IMR-90 (cell line): ENCODE measurements at regions not wholly inside any gene's neighbourhood (a gene's known extent, or its start where the extent isn't known, plus 50 kb on each side); places are given as distances from the start of the nearest gene placed in this dataset.

Source experiments
- ATAC-seq: fragments of 200-7000 bp; cut with Tn5 transposase; 2 replicates; pipeline ENCODE4 v1.9.1; 2020; ENCODE audit warnings: low read depth, mild to moderate bottlenecking, moderate library complexity
- BruUV-seq: library from RNA; stranded (reverse); fragments of 400-500 nt; replicated peaks from 2 replicates; lab custom pipeline; 2021; lab: Mats Ljungman, UMichigan
- CTCF ChIA-PET: fragments of 300-600 bp; formaldehyde crosslinking; extraction: SDS; loops from one replicate; lab custom pipeline; 2021; ENCODE audit warnings: antibody characterized with exemption; lab: Yijun Ruan, JAX
- POLR2A ChIA-PET: fragments of 300-600 bp; sonication (Branson Sonifier 250); formaldehyde crosslinking; loops from one replicate; lab custom pipeline; 2022; ENCODE audit warnings: antibody characterized with exemption; ENCODE audit not compliant: unreplicated experiment; lab: Charles Lee
- DNase-seq: peaks from one replicate; pipeline ENCODE4 v3.0.0; 2013
- H2AFZ ChIP-seq: replicated peaks from 2 replicates; pipeline ENCODE3; 2013; ENCODE audit warnings: low read length, mild to moderate bottlenecking; ENCODE audit not compliant: poor library complexity
- H2AK5ac ChIP-seq: 2 replicates; pipeline ENCODE4 v1.6.1; 2013; ENCODE audit warnings: low read depth, low read length, inconsistent platforms
- H2AK9ac ChIP-seq: replicated peaks from 2 replicates; pipeline ENCODE3; 2013; ENCODE audit warnings: mild to moderate bottlenecking, low read depth, low read length, moderate library complexity; ENCODE audit not compliant: poor library complexity
- H2BK120ac ChIP-seq: 2 replicates; pipeline ENCODE4 v1.6.1; 2013; ENCODE audit warnings: low read depth, low read length, inconsistent platforms
- H2BK15ac ChIP-seq: 3 replicates; pipeline ENCODE4 v1.6.1; 2013; ENCODE audit warnings: low read depth, low read length, inconsistent platforms
- H2BK20ac ChIP-seq: 2 replicates; pipeline ENCODE4 v1.6.1; 2013; ENCODE audit warnings: low read depth, mild to moderate bottlenecking, inconsistent platforms, low read length, moderate library complexity
- H2BK5ac ChIP-seq: 2 replicates; pipeline ENCODE4 v1.6.1; 2013; ENCODE audit warnings: mild to moderate bottlenecking, low read depth, low read length, inconsistent platforms; ENCODE audit not compliant: poor library complexity, severe bottlenecking
- H3K14ac ChIP-seq: replicated peaks from 2 replicates; pipeline ENCODE4 v1.6.1; 2013; ENCODE audit warnings: low read depth, low read length, inconsistent platforms
- H3K18ac ChIP-seq: 2 replicates; pipeline ENCODE4 v1.6.1; 2013; ENCODE audit warnings: low read depth, low read length, control low read depth
- H3K23ac ChIP-seq: 2 replicates; pipeline ENCODE4 v1.6.1; 2013; ENCODE audit warnings: low read depth, low read length, inconsistent platforms
- H3K27ac ChIP-seq: 2 replicates; pipeline ENCODE4 v1.5.1; 2013; ENCODE audit warnings: mild to moderate bottlenecking, control low read depth, low read length; ENCODE audit not compliant: insufficient read depth
- H3K27me3 ChIP-seq: 2 replicates; pipeline ENCODE4 v1.6.1; 2013; ENCODE audit warnings: low read length; ENCODE audit not compliant: control insufficient read depth, insufficient read depth
- H3K36me3 ChIP-seq: 2 replicates; pipeline ENCODE4 v1.6.1; 2013; ENCODE audit warnings: low read length, mixed read lengths; ENCODE audit not compliant: control insufficient read depth, insufficient read depth
- H3K4ac ChIP-seq: 2 replicates; pipeline ENCODE4 v1.6.1; 2013; ENCODE audit warnings: low read depth, low read length, inconsistent platforms
- H3K4me1 ChIP-seq: 2 replicates; pipeline ENCODE4 v1.6.1; 2013; ENCODE audit warnings: low read length, mixed read lengths; ENCODE audit not compliant: control insufficient read depth, insufficient read depth
- H3K4me2 ChIP-seq: 2 replicates; pipeline ENCODE4 v1.6.1; 2013; ENCODE audit warnings: low read depth, mild to moderate bottlenecking, control low read depth, low read length, moderate library complexity
- H3K4me3 ChIP-seq: 2 replicates; pipeline ENCODE4 v1.5.1; 2013; ENCODE audit warnings: low read depth, mild to moderate bottlenecking, control low read depth, low read length, moderate library complexity; ENCODE audit not compliant: insufficient read depth
- H3K56ac ChIP-seq: 2 replicates; pipeline ENCODE4 v1.6.1; 2013; ENCODE audit warnings: low read length, inconsistent platforms; ENCODE audit not compliant: insufficient read depth; ENCODE audit errors: extremely low read depth
- H3K79me1 ChIP-seq, 2 experiments: 2 replicates each; pipeline ENCODE4 v1.6.1; 2013; ENCODE audit warnings: low read length in 2 of 2, inconsistent platforms in 1 of 2, low read depth in 1 of 2
- H3K9ac ChIP-seq: 2 replicates; pipeline ENCODE4 v1.6.1; 2013; ENCODE audit warnings: low read depth, low read length, control low read depth
- H3K9me1 ChIP-seq: 2 replicates; pipeline ENCODE4 v1.6.1; 2013; ENCODE audit warnings: low read length, inconsistent platforms; ENCODE audit not compliant: insufficient read depth
- H3K9me3 ChIP-seq: 2 replicates; pipeline ENCODE4 v1.6.1; 2013; ENCODE audit warnings: low read length; ENCODE audit not compliant: control insufficient read depth, insufficient read depth
- H4K20me1 ChIP-seq: 2 replicates; pipeline ENCODE4 v1.6.1; 2013; ENCODE audit warnings: low read length, inconsistent platforms; ENCODE audit not compliant: insufficient read depth
- H4K5ac ChIP-seq: 2 replicates; pipeline ENCODE4 v1.6.1; 2013; ENCODE audit warnings: mild to moderate bottlenecking, low read depth, low read length, control low read depth
- H4K8ac ChIP-seq, 2 experiments: 2 replicates each; pipeline ENCODE4 v1.6.1; 2013; ENCODE audit warnings: low read depth in 2 of 2, low read length in 2 of 2, control low read depth in 1 of 2, inconsistent platforms in 1 of 2
- H4K91ac ChIP-seq: 2 replicates; pipeline ENCODE4 v1.6.1; 2013; ENCODE audit warnings: low read depth, low read length, inconsistent platforms; ENCODE audit not compliant: insufficient read depth
- BHLHE40 ChIP-seq: fragments of 150-350 bp; IDR thresholded peaks from 2 replicates; pipeline ENCODE4 v1.6.1; 2016; ENCODE audit warnings: mild to moderate bottlenecking, low read depth, low read length
- CEBPB ChIP-seq: IDR thresholded peaks from 2 replicates; pipeline ENCODE4 v1.6.1; 2012; ENCODE audit warnings: low read depth, low read length, improper control_type of control experiment
- CHD1 ChIP-seq: IDR thresholded peaks from 2 replicates; pipeline ENCODE4 v1.6.1; 2012; ENCODE audit warnings: low read depth, low read length, improper control_type of control experiment
- FOS ChIP-seq: fragments of 150-350 bp; IDR thresholded peaks from 2 replicates; pipeline ENCODE4 v1.6.1; 2016; ENCODE audit warnings: low read depth, low read length
- MAFK ChIP-seq: IDR thresholded peaks from 2 replicates; pipeline ENCODE4 v1.6.1; 2012; ENCODE audit warnings: low read depth, low read length, improper control_type of control experiment
- MAZ ChIP-seq: IDR thresholded peaks from 2 replicates; pipeline ENCODE4 v1.6.1; 2012; ENCODE audit warnings: low read depth, mild to moderate bottlenecking, low read length, improper control_type of control experiment, moderate library complexity, borderline replicate concordance
- MXI1 ChIP-seq: IDR thresholded peaks from 2 replicates; pipeline ENCODE4 v1.6.1; 2012; ENCODE audit warnings: low read depth, mild to moderate bottlenecking, low read length, moderate library complexity, borderline replicate concordance
- NFE2L2 ChIP-seq: fragments of 150-350 bp; IDR thresholded peaks from 2 replicates; pipeline ENCODE4 v1.6.1; 2016; ENCODE audit warnings: low read depth, mild to moderate bottlenecking, low read length
- POLR2A ChIP-seq: IDR thresholded peaks from 2 replicates; pipeline ENCODE4 v1.6.1; 2012; ENCODE audit warnings: mild to moderate bottlenecking, low read depth, low read length
- RAD21 ChIP-seq: IDR thresholded peaks from 2 replicates; pipeline ENCODE4 v1.6.1; 2012; ENCODE audit warnings: low read length, improper control_type of control experiment
- RCOR1 ChIP-seq: IDR thresholded peaks from 2 replicates; pipeline ENCODE4 v1.6.1; 2012; ENCODE audit warnings: mild to moderate bottlenecking, low read length, improper control_type of control experiment; ENCODE audit not compliant: insufficient replicate concordance
- RFX5 ChIP-seq: IDR thresholded peaks from 2 replicates; pipeline ENCODE4 v1.8.0; 2012; ENCODE audit warnings: low read depth, mild to moderate bottlenecking, low read length, moderate library complexity
- SMC3 ChIP-seq: fragments of 150-350 bp; IDR thresholded peaks from 2 replicates; pipeline ENCODE4 v1.6.1; 2016; ENCODE audit warnings: low read depth, mild to moderate bottlenecking, antibody characterized with exemption, low read length, moderate library complexity
- WGBS, 2 experiments: methylation state at CpG; one replicate each; pipeline versions ENCODE4 v1.1.5 to v1.1.7; 2013; ENCODE audit warnings: missing lambda C conversion rate in 2 of 2; ENCODE audit not compliant: insufficient read length in 1 of 2; ENCODE audit errors: extremely low coverage in 2 of 2; 5-methylcytosine and 5-hydroxymethylcytosine counted together
- dilution Hi-C: fragments of 300-500 bp; cut with HindIII; formaldehyde crosslinking; loops from one replicate; pipeline ENCODE4 v1.14.3; 2018; ENCODE audit warnings: low sequenced_read_pairs; ENCODE audit not compliant: unreplicated experiment
- in situ Hi-C: fragments of 300-500 bp; cut with MboI; formaldehyde crosslinking; loops from 3 replicates; pipeline ENCODE4 v1.14.3; 2019; ENCODE audit warnings: low sequenced_read_pairs, inconsistent platforms, mixed read lengths
- intact Hi-C: fragments of 100-400 bp; cut with micrococcal nuclease; formaldehyde crosslinking; loops from 2 replicates; pipeline ENCODE4 v1.10.0; 2022
- TF ChIP-seq, protein P1 (sequence below): fragments of 150-350 bp; IDR thresholded peaks from 2 replicates; pipeline ENCODE4 v1.6.1; 2017; ENCODE audit warnings: mild to moderate bottlenecking, antibody characterized with exemption, low read length, low read depth
- TF ChIP-seq, protein P2 (sequence below): fragments of 150-350 bp; IDR thresholded peaks from 2 replicates; pipeline ENCODE4 v1.6.1; 2016; ENCODE audit warnings: low read depth, mild to moderate bottlenecking, low read length, moderate library complexity, borderline replicate concordance
- TF ChIP-seq, protein P3 (sequence below): conservative IDR thresholded peaks from 2 replicates; pipeline ENCODE4 v1.5.1; 2012; ENCODE audit warnings: mild to moderate bottlenecking, low read depth, low read length, improper control_type of control experiment

DNA sequence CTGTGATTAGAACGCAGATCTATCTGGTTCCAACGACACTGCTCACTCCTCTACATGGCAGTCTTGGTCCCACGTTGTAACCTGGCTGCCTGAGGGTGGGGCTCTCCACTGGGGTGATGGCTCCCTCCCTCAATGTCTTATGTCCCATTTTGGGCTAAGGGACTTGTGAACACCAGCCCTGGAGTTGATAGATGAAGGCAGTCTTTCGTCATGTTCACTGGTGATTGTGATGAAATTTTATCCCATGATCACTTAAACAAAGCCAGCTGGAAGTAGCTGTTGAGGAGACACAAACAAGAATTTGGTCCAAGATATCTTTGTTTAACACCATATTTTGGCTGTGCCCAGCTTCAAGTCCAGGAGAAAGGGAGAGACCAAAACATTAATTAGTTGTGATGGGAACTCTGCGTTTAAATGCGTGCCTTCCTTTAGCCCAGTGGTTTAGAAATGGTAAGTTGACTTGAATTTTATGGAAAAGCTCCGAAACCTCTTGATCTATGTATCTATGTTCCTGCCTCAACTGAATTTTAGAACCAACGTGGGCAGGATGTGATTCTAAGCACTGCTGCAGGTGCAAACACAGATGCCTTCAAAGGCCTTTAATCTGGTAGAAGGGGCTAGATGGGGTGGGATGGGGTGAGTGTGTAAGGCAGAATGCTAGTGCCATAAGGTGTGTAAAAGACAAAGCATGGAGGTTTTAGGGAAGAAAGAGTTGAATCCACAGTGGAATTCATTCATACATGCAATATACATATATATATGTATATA lies 186.8 kb upstream of the IRX3 start:
- ChIA-PET CTCF (no interaction called here), POLR2A (no interaction called here)
- H4K5ac ChIP-seq, result no peak overlapping the region
- ATAC-seq, result no peak
- no peak overlapping the region for H2AK9ac ChIP-seq
- H3K4ac ChIP-seq, result no peak overlapping the region
- BruUV-seq, result no TSS peak
- H3K23ac ChIP-seq, result no peak overlapping the region
- H4K91ac ChIP-seq, result no peak overlapping the region
- H2BK20ac ChIP-seq, result no peak overlapping the region
- H3K56ac ChIP-seq, result no peak overlapping the region
- no peak overlapping the region for H3K27ac ChIP-seq
- in situ Hi-C loops (no loop called here), dilution Hi-C loops (no loop called here), intact Hi-C loops (no loop called here)
- no peak overlapping the region for H2BK5ac ChIP-seq
- DNase-seq, result no peak
- WGBS, 2 experiments, result no CpG with 5 or more reads among the region's 8 CpGs
- H2BK15ac ChIP-seq, result no peak overlapping the region
- H2AFZ ChIP-seq, result no peak overlapping the region
- no peak overlapping the region for H3K4me3 ChIP-seq
- no peak overlapping the region for H3K14ac ChIP-seq
- no peaks in the 10 kb centered on the region for H3K36me3 ChIP-seq
- H4K8ac ChIP-seq, result no peak overlapping the region
- no peak overlapping the region for H2BK120ac ChIP-seq
- no peak overlapping the region for H2AK5ac ChIP-seq
- no peaks in the 10 kb centered on the region for H4K20me1 ChIP-seq
- no peaks in the 10 kb centered on the region for H3K9me3 ChIP-seq
- H3K18ac ChIP-seq, result no peak overlapping the region
- H3K9me1 ChIP-seq, result no peaks in the 10 kb centered on the region
- H3K4me2 ChIP-seq, result no peak overlapping the region
- H3K4me1 ChIP-seq, result no peaks in the 10 kb centered on the region
- no peaks in the 10 kb centered on the region for H3K27me3 ChIP-seq
- TF ChIP-seq CEBPB, result no peak
- TF ChIP-seq MXI1, result no peak
- TF ChIP-seq CHD1, result no peak
- TF ChIP-seq RAD21, result no peak
- TF ChIP-seq, protein P1, sequence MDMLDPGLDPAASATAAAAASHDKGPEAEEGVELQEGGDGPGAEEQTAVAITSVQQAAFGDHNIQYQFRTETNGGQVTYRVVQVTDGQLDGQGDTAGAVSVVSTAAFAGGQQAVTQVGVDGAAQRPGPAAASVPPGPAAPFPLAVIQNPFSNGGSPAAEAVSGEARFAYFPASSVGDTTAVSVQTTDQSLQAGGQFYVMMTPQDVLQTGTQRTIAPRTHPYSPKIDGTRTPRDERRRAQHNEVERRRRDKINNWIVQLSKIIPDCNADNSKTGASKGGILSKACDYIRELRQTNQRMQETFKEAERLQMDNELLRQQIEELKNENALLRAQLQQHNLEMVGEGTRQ, result no peak
- TF ChIP-seq FOS, result no peak
- no peak for TF ChIP-seq MAZ
- no peak for TF ChIP-seq NFE2L2
- no peak for TF ChIP-seq BHLHE40
- TF ChIP-seq POLR2A, result no peak
- no peak for TF ChIP-seq RCOR1
- TF ChIP-seq, protein P2, sequence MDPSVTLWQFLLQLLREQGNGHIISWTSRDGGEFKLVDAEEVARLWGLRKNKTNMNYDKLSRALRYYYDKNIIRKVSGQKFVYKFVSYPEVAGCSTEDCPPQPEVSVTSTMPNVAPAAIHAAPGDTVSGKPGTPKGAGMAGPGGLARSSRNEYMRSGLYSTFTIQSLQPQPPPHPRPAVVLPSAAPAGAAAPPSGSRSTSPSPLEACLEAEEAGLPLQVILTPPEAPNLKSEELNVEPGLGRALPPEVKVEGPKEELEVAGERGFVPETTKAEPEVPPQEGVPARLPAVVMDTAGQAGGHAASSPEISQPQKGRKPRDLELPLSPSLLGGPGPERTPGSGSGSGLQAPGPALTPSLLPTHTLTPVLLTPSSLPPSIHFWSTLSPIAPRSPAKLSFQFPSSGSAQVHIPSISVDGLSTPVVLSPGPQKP, result no peak
- TF ChIP-seq, protein P3, sequence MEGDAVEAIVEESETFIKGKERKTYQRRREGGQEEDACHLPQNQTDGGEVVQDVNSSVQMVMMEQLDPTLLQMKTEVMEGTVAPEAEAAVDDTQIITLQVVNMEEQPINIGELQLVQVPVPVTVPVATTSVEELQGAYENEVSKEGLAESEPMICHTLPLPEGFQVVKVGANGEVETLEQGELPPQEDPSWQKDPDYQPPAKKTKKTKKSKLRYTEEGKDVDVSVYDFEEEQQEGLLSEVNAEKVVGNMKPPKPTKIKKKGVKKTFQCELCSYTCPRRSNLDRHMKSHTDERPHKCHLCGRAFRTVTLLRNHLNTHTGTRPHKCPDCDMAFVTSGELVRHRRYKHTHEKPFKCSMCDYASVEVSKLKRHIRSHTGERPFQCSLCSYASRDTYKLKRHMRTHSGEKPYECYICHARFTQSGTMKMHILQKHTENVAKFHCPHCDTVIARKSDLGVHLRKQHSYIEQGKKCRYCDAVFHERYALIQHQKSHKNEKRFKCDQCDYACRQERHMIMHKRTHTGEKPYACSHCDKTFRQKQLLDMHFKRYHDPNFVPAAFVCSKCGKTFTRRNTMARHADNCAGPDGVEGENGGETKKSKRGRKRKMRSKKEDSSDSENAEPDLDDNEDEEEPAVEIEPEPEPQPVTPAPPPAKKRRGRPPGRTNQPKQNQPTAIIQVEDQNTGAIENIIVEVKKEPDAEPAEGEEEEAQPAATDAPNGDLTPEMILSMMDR, result no peak
- TF ChIP-seq SMC3, result no peak
- no peak for TF ChIP-seq RFX5
- no peak for TF ChIP-seq MAFK
- H3K9ac ChIP-seq, result no peak overlapping the region
- no peaks in the 10 kb centered on the region for H3K79me1 ChIP-seq
